Epithelial cell of proximal tubule (primary cell): ENCODE measurements at regions not wholly inside any gene's neighbourhood (a gene's known extent, or its start where the extent isn't known, plus 50 kb on each side); places are given as distances from the start of the nearest gene placed in this dataset.

Experiments used
- DNase-seq: peaks from one replicate; pipeline ENCODE4 v3.0.0-alpha.2; 2011; ENCODE audit warnings: low read depth
- H3K4me3 ChIP-seq: 2 replicates; pipeline ENCODE4 v1.5.1; 2011; ENCODE audit warnings: low read depth, mild to moderate bottlenecking, low read length
- CTCF ChIP-seq: conservative IDR thresholded peaks from 2 replicates; pipeline ENCODE4 v1.5.1; 2012; ENCODE audit warnings: low read depth, mild to moderate bottlenecking, low read length

- TF ChIP-seq CTCF: no peak
- no peak overlapping the region for H3K4me3 ChIP-seq
- DNase-seq: no peak
Observed at GRCh38 chr1:191643060-191643459, 515.2 kb upstream of the RGS18 start.

- no peak for DNase-seq
- TF ChIP-seq CTCF: no peak
- H3K4me3 ChIP-seq: no peak overlapping the region
Observed at GRCh38 chr1:191648939-191649338, 509.3 kb upstream of the RGS18 start.

DNA sequence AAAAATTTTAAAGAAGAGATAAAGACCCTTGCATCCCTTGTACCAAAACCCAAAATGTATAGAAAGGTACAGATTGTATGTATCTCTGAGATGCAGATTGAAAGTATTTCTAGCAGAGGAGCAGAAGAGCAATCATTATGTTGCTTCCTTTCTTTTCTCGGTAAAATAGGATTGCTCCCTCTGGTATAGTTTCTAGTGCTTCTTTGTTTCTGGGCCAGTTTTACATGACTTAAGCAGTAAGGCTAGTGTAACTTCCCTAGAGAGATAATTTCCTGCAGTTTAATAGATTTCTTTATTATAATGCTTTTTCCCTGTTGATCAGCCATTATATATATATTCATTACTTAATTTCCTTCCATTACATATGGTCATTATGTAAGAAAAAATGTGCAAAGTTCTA is 496.2 kb upstream of the RGS18 start:
- no peak for TF ChIP-seq CTCF
- no peak overlapping the region for H3K4me3 ChIP-seq
- no peak for DNase-seq

- TF ChIP-seq CTCF: no peak
- no peak overlapping the region for H3K4me3 ChIP-seq
- DNase-seq: no peak
Observed at GRCh38 chr1:191662746-191663145, 495.5 kb upstream of the RGS18 start.

GRCh38 chr1:191668525-191668924 is 489.7 kb upstream of the RGS18 start:
- TF ChIP-seq CTCF: no peak
- no peak for DNase-seq

GRCh38 chr1:191669629-191670028 is 488.6 kb upstream of the RGS18 start:
- DNase-seq: no peak
- H3K4me3 ChIP-seq: no peak overlapping the region
- TF ChIP-seq CTCF: no peak

More at GRCh38 chr1:191668525-191668924, 489.7 kb upstream of the RGS18 start:
- no peak overlapping the region for H3K4me3 ChIP-seq

GRCh38 chr1:191671236-191671635 is 487.0 kb upstream of the RGS18 start:
- no peak for TF ChIP-seq CTCF
- no peak for DNase-seq
- H3K4me3 ChIP-seq: no peak overlapping the region
